CD1c-positive myeloid dendritic cell (primary cell): ENCODE measurements at regions not wholly inside any gene's neighbourhood (a gene's known extent, or its start where the extent isn't known, plus 50 kb on each side); places are given as distances from the start of the nearest gene placed in this dataset.
"Not testable (repeated sequence)": the region's sequence is repeated elsewhere in the genome, so short reads cannot be mapped to it uniquely, and the experiment has no call there.

ENCODE experiments used
- DNase-seq: peaks from one replicate; pipeline ENCODE4 v3.0.0-alpha.2; 2016; ENCODE audit errors: extremely low spot score

DNA sequence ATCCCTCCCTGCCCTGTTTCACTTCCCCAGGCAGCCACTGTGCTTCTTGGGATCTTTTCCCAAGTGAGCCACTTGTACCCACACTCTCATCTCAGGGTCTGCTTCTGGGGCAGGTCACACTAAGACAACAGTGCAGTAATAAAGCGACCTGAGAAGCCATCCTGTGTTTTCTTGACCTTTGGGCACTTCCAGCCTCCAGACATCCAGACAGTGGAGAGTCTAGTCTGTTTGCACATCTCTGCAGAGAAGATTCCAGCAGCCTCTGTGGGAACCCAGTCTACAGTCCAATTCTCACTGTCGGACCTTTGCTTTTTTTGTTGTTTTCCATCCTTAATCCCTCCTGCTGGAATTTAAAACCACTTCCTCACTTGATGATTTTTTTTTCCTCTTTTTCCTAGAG, 50.3 kb upstream of the ATP6AP2 start:
- DNase-seq = no peak

- no peak for DNase-seq
Measured at GRCh38 chrX:40527543-40527942, 53.2 kb upstream of the ATP6AP2 start.

DNA sequence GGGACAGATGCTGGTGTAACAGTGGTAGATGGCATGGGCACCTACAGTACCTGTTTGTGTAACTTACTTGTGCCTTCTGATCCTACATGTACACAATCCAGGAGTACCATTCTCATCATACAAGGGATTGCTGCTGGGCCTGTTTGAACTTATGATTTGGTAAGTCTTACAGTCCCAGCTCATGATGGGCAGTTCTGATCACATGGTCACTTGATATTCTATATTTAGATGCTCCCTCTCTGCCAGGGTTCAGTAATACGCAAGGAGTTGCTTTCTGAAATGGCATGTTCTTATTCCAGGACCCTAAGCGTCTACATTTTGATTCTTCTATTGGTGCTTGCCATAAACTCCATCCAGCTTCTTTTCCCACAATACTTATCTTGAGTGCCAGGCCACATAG, 54.4 kb upstream of the ATP6AP2 start:
- no peak for DNase-seq

GRCh38 chrX:40525901-40526300, 54.9 kb upstream of the ATP6AP2 start:
- DNase-seq = not testable (repeated sequence)

DNA sequence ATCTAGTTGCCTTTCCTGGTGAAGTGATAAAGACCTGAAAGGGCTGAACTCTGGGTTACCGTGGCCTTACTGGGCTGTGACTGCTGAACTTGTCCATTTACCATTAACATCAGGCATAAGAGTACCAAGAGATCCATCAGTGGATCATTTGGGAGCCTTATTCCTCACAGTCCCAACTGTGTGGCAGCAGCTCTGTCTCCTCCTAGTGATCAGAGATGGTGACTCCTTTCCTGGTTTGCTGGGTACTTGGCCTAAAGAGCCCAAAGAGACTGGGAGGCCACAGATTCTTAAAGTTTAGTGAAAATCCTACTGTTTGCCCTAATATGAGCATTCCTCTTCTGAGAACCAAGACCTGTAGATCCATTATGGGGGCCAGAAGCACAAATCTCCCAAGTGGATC, 56.3 kb upstream of the ATP6AP2 start:
- DNase-seq = no peak

DNA sequence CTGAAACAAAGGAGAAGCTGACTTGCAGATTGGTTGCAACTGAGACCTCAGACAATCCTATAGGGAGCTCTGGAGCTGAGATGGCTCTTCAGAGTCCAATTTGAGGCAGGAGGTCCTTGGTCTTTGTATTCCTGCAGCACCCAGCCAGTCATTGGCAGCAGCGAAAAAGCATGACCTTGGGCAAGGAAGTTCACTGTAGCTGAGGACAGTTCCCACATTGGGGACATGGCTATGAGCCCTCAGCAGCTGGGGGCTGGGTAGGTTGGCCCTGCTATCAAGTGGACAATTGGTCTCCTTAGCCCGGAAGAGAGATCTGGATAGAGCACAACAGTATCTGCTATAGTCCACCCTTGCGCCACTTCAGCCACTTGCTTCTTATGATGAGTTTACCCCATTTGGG, 56.9 kb upstream of the ATP6AP2 start:
- no peak for DNase-seq

- DNase-seq = no peak
Measured at GRCh38 chrX:40521868-40522450, 58.8 kb upstream of the ATP6AP2 start.

GRCh38 chrX:40514376-40514775, 66.4 kb upstream of the ATP6AP2 start:
- no peak for DNase-seq

DNA sequence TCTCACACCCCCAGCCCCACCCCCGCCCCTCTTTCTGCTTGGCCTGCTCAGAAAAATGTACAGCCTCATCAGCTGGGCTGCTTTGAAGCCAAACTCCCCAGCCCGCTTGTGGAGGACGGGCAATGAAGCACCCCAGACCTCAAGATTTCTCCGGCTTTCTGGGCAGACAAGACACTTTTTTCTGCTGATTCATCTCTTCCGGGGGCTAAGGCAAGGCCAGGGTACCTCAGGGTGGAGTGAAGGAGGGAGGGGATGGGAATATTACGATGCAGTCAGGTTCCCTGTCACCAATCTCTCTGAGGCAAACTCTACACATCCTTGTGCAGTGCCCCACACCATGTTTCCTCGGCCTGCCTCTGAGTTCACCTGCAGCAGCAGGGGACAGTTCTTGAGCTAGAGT, 66.9 kb upstream of the ATP6AP2 start:
- DNase-seq = no peak

DNA sequence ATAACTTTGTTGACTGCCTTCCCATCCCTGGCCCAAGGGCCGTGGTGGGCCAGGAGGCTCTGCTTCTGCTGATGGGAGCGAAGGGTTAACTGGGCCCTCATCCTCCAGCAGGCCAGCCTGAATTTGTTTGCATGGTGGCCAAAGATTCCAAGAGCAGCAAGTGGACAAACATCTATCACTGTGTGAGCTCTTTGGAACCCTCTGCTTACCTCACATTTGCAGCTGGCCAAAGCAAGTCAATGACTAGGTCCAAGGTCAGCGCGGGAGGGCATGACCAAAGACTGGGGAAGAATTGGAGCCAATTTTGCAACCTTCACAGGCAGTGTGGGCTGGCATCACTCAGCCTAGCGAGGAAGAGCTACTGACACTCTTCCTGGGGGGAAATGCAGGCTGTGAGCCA, 67.8 kb upstream of the ATP6AP2 start:
- DNase-seq = peak; percentile 27

DNA sequence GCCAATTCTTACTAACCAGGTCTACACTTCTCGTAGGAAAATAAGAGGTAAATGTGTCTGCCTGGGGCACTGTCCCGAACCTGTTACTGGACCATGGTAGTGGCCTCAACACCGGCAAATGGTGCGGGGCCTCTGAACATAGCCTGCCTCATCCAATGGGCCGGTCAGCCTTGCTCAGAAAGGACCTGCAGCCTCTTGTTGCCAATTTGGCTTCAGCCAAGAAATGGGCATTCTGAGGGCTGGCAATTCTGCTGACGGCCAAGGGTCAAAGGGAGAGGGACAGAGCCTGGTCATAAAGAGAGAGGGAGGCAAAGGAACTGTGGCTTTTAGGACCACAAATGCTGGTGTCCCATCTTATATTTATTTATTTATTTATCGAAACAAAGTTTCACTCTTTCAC, 69.5 kb upstream of the ATP6AP2 start:
- no peak for DNase-seq

DNA sequence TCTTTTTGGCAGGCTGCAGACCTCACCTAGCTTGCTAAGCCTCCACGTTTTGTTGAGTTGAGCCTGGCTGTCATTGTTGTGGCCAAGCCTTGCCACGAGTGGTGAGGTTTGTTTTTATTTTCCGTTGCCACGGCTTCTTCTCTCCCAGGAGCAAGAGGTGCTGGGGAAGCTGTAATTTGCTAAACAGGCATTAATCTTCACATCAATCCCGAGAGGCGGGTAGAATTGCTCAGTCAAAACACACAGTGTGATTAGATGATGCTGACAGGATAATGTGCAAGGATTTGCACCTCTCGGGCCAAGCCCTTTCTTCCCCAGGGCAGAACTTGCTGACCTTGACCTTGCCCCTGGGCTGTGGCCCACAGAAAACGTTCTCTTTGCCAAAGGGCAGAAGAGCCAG, 72.2 kb upstream of the ATP6AP2 start:
- no peak for DNase-seq

DNA sequence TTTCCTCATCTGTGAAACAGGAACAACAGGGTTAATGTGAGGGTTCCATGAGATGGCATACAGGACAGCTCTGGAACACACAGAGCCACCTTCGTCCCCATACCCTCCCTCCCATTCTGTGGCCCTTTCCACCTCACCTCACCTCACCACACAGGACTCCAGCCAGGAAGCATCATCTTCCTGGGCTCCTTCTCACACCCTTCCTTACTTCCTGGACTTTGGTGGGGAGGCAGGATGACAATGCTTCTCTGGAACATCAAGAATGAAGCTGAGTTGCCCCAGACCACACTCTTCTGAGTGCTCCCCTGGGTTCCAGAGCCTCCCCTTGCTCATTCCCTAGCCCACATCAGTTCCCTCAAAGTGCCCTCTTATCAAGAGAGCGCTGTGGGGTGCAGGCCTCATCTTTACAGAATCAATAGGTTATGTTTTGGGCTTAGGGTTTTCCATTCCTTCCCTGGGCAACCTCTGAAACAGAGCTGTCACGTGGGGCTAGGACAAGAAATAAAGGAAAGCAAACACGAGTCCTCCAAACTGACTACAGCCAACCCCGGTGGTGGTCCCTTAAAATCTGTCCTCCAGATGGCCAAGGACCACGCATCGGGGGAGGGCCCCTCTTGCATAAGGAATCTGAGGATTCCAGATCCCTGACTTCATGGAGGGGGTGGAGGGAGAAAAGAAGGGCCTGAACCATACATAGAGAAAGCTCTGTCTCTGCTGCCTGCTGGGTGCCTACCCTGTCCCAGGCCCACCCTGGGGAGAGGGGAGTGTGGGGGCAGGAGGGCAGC, 74.4 kb upstream of the ATP6AP2 start:
- no peak for DNase-seq

DNA sequence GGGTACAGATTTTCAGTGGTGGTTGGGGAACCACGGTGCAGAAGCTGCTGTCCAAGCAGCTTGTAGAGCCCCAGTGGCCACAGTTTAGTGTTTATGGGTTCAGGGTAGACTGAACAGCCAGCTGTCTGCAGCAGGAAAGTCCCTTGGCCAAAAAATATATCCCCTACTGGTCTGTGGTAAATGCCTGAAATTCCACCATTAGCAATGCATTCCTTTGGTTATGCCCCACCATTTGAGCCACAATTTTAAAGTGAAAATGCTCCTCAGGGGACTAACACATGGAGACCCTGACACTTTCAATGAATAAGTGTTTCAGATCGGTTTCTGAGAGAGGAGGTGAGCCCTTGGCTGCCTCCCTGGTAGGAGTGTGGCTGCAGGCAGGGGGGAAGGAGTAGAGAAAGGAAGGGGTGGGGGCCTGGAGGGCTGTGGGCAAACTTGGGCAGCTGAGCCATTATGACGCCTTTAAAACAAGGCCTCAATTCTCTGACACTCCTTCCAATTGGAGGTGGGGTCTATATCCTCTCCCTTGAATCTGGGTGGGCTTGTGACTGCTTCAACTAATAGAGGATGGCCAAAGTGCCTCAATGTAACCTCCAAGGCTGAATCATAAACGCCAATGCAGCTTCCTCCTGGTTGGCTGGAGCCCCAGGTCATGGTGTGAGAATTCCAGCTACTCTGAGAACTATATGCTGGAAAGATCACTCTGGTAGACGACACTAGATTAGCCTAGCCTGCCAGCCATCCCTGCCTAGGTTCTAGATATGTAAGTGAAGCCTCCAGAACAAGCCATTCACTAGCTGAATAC, 75.8 kb upstream of the ATP6AP2 start:
- DNase-seq = no peak

GRCh38 chrX:40503094-40503493, 77.7 kb upstream of the ATP6AP2 start:
- no peak for DNase-seq

- DNase-seq = no peak
Measured at GRCh38 chrX:40502688-40503087, 78.1 kb upstream of the ATP6AP2 start.

DNA sequence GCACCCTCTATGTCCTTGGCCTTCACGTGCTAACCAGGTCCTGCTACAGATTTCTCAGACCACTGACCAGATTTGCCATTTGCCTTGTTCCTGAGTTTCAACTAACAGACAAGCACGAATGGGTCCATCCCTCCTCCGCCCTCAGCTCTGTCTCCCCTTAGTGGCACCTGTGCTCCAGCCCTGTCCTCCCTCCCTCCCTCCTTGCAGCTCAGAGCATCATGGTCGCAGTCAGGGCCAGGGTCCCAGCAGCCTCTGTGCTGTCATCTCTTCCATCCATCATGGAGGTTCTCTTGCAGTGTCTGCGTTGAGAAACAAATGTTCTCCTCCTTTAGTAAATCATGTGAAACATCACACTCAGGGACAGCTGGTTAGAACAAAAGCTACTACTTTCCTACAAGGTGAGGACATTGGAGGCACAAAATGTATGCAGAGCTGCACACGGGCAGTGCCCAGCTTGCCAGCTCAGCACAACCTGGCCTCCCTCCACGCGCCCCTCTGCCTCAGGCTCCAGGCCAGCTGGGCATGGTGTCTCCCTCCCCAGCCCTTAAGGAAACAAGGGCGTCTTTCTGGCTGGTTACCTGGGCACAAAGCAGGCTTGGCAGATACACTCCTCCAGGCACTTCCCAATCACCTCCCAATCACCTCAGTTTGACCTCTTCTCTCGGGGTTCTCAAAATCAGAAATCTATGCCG, 79.5 kb upstream of the ATP6AP2 start:
- no peak for DNase-seq

- no peak for DNase-seq
Measured at GRCh38 chrX:40496728-40497127, 84.0 kb upstream of the ATP6AP2 start.

DNA sequence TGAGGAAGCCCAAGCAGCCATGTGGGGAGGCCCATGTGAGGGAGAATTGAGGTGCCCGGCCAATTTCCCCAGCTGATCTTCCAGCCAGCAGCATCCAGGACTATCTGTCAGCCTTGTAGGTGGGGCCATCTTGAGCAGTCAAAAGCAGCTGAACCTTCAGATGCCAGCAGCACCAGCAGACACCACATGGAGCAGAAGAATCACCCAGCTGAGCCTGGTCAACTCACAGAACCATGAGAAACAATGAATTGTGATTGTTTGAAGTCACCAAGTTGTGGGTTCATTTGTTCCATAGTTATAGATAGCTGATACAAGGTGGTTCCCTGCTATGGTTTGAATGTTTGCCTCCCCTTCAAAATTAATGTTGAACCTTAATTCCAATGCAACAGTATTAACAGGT, 85.1 kb upstream of the ATP6AP2 start:
- DNase-seq = no peak

GRCh38 chrX:40494005-40494404, 86.8 kb upstream of the ATP6AP2 start:
- DNase-seq = no peak

DNA sequence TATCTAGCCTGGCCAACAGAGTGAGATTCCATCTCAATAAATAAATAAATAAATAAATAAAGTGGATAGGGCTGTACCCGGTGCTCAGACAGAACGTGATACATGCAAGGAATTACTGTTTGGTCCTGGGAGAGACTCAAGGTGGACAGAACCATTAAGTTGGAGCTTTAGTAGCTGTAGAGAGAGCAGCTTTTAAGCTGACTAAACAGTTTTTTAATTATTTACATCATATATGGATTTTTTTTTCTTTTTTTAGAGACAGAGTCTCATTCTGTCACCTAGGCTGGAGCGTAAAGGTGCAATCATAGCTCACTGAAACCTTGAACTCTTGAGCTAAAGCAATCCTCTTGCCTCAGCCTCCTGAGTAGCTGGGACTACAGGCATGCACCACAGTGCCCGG, 92.5 kb upstream of the ATP6AP2 start:
- DNase-seq = no peak

DNA sequence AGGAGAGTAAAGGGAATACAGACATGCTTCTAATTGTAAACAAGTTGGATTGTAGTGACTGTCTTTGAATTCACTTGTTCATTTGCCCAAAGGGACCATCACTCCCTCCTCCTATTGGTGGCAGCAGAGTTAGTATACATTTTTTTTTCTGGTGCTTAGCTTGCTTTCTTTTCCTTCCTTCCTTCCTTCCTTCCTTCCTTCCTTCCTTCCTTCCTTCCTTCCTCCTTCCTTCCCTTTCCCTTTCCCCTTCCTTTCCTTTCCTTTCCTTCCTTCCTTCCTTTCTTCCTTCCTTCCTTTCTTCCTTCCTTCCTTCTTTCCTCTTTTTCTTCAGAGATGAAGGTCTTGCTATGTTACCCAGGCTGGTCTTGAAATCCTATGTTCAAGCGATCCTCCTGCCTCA, 94.8 kb upstream of the ATP6AP2 start:
- no peak for DNase-seq
